Nephron (organoid): ENCODE measurements at regions not wholly inside any gene's neighbourhood (a gene's known extent, or its start where the extent isn't known, plus 50 kb on each side); places are given as distances from the start of the nearest gene placed in this dataset.

Experiments used
- H3K27ac Mint-ChIP-seq, 3 experiments: 2 replicates each; pipeline ENCODE4 v1.8.0; 2020; ENCODE audit warnings: mixed read lengths in 3 of 3, mild to moderate bottlenecking in 2 of 3, moderate library complexity in 1 of 3
- H3K27me3 Mint-ChIP-seq: 2 replicates; pipeline ENCODE4 v1.8.0; 2021; ENCODE audit warnings: low read depth, mild to moderate bottlenecking, moderate library complexity, mixed read lengths
- H3K36me3 Mint-ChIP-seq: 2 replicates; pipeline ENCODE4 v1.8.0; 2020; ENCODE audit warnings: low read depth, mixed read lengths
- H3K4me1 Mint-ChIP-seq: 2 replicates; pipeline ENCODE4 v1.8.0; 2020; ENCODE audit warnings: mixed read lengths
- H3K4me3 Mint-ChIP-seq, 3 experiments: 2 replicates each; pipeline ENCODE4 v1.8.0; 2020; ENCODE audit warnings: mild to moderate bottlenecking in 3 of 3, mixed read lengths in 3 of 3, moderate library complexity in 2 of 3
- H3K9me3 Mint-ChIP-seq: 2 replicates; pipeline ENCODE4 v1.8.0; 2020; ENCODE audit warnings: mixed read lengths
- CTCF ChIP-seq, 3 experiments: fragments of 200-600 bp; sonication (generic); IDR thresholded peaks; one replicate each; pipeline ENCODE4 v1.5.0; 2021; ENCODE audit warnings: antibody characterized with exemption in 3 of 3; ENCODE audit not compliant: unreplicated experiment in 3 of 3

- no peaks in the 10 kb centered on the region for H3K36me3 Mint-ChIP-seq
- no peaks in the 10 kb centered on the region for H3K9me3 Mint-ChIP-seq
- H3K27me3 Mint-ChIP-seq = peaks cover 3% of the 10 kb centered on the region
- peak in 2 of 3 experiments; percentile 23 to 34 for TF ChIP-seq CTCF (IDR thresholded peaks at IDR 0.05; ENCODE audit: unreplicated experiment in 3 of 3)
- no peak overlapping the region for H3K27ac Mint-ChIP-seq
- peaks cover 6% of the 10 kb centered on the region for H3K4me1 Mint-ChIP-seq
- no peak overlapping the region for H3K4me3 Mint-ChIP-seq
Measured at GRCh38 chr4:129167640-129168260, 71.8 kb downstream of the C4orf33 start.

- Mint-ChIP-seq H3K27ac (no peak overlapping the region), H3K9me3 (no peaks in the 10 kb centered on the region), H3K36me3 (no peaks in the 10 kb centered on the region), H3K27me3 (no peaks in the 10 kb centered on the region), H3K4me3 (no peak overlapping the region), H3K4me1 (peaks cover 6% of the 10 kb centered on the region)
- TF ChIP-seq CTCF (IDR thresholded peaks at IDR 0.05; ENCODE audit: unreplicated experiment in 3 of 3) = no peak
Measured at GRCh38 chr4:129172181-129172580, 76.2 kb downstream of the C4orf33 start.

GRCh38 chr4:129176864-129177263 lies 80.9 kb downstream of the C4orf33 start:
- Mint-ChIP-seq H3K36me3 (no peaks in the 10 kb centered on the region), H3K4me3 (no peak overlapping the region), H3K4me1 (peaks cover 2% of the 10 kb centered on the region), H3K27me3 (no peaks in the 10 kb centered on the region), H3K9me3 (no peaks in the 10 kb centered on the region), H3K27ac (no peak overlapping the region)
- no peak for TF ChIP-seq CTCF (IDR thresholded peaks at IDR 0.05; ENCODE audit: unreplicated experiment in 3 of 3)

GRCh38 chr4:129179276-129179675 lies 83.3 kb downstream of the C4orf33 start:
- TF ChIP-seq CTCF (IDR thresholded peaks at IDR 0.05; ENCODE audit: unreplicated experiment in 3 of 3) = no peak
- Mint-ChIP-seq H3K27ac (no peak overlapping the region), H3K27me3 (peaks cover 1% of the 10 kb centered on the region), H3K36me3 (no peaks in the 10 kb centered on the region), H3K4me3 (no peak overlapping the region), H3K4me1 (no peaks in the 10 kb centered on the region), H3K9me3 (no peaks in the 10 kb centered on the region)

DNA sequence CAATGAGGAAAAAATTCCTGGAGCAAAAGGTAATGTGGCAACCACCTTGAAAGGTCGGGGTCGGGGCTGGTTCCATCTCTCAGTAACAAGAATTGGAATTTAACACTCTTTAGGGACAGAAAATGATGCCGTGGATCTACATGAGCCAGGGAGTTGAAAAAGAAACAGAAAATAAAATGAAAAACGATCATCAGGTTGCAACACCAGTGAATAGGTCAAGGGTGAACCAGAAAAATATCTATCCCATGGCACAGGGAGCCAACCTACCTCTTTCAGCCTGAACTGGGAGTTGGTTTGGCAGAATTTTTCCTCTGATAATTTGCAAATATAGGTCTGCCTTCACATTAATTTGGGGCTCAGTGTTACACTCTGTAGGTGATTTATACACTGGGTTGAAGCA lies 93.7 kb downstream of the C4orf33 start:
- TF ChIP-seq CTCF (IDR thresholded peaks at IDR 0.05; ENCODE audit: unreplicated experiment in 3 of 3) = no peak
- no peaks in the 10 kb centered on the region for H3K27me3 Mint-ChIP-seq

DNA sequence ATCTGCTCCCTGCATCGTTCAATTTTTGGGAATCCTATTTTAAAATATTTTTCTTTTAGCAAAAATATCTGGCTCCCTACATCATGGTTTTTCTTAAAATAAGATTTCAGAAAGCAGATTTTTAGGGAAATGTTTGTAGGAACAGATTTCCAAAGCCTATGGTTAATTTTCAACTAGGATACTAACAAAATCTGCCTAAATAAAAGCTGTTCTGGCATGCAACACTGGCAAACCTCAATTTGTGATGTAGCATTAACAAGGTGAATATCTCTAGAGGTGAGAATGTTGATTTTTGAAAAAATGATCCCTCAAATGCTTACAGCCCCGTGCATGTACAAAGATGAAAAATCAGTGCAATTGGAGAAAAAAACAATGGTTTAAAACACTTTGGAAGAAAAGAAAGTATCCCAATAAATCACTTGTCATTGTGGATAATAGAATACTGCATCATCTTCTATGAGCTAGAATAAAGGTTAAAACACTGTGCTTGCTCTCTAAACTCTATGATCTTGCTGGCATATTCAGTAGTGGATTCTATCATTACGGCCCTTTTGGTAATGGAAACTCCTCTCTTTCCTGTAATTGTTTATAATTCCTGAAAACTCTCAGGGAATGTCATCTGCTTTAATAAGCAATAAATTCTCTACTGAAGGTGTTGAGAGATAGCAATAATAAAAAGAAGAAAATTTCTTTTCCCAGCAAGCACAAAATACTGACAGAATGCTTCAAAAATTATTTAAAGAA lies 97.6 kb downstream of the C4orf33 start:
- H3K4me3 Mint-ChIP-seq = no peak overlapping the region
- no peaks in the 10 kb centered on the region for H3K27me3 Mint-ChIP-seq
- no peaks in the 10 kb centered on the region for H3K4me1 Mint-ChIP-seq
- no peaks in the 10 kb centered on the region for H3K9me3 Mint-ChIP-seq
- TF ChIP-seq CTCF (IDR thresholded peaks at IDR 0.05; ENCODE audit: unreplicated experiment in 3 of 3) = no peak
- H3K36me3 Mint-ChIP-seq = no peaks in the 10 kb centered on the region
- H3K27ac Mint-ChIP-seq = no peak overlapping the region

More for the DNA sequence above, 93.7 kb downstream of the C4orf33 start:
- no peak overlapping the region for H3K27ac Mint-ChIP-seq
- no peaks in the 10 kb centered on the region for H3K36me3 Mint-ChIP-seq
- H3K9me3 Mint-ChIP-seq = peaks cover 3% of the 10 kb centered on the region
- no peak overlapping the region for H3K4me3 Mint-ChIP-seq
- H3K4me1 Mint-ChIP-seq = no peaks in the 10 kb centered on the region
